Thyroid gland (tissue), 4 donors: ENCODE measurements at regions not wholly inside any gene's neighbourhood (a gene's known extent, or its start where the extent isn't known, plus 50 kb on each side); places are given as distances from the start of the nearest gene placed in this dataset.

Experiments used
- POLR2A ChIP-seq, 2 donors: fragments of 450-650 bp; IDR thresholded peaks; one replicate each; pipeline ENCODE4 v1.6.1; 2017; ENCODE audit warnings: antibody characterized with exemption in 2 of 2, mild to moderate bottlenecking in 2 of 2, moderate library complexity in 1 of 2
- TF ChIP-seq, protein P1 (sequence below), 6 experiments: fragments of 200-600 bp in 3 of 6; fragments of 450-650 bp in 3 of 6; sonication (generic) in 3 of 6; IDR thresholded peaks; one replicate each; pipeline ENCODE4 v1.5.1; 2016 to 2019; ENCODE audit warnings: antibody characterized with exemption in 6 of 6, mild to moderate bottlenecking in 2 of 6, inconsistent platforms in 1 of 6, moderate library complexity in 1 of 6

DNA sequence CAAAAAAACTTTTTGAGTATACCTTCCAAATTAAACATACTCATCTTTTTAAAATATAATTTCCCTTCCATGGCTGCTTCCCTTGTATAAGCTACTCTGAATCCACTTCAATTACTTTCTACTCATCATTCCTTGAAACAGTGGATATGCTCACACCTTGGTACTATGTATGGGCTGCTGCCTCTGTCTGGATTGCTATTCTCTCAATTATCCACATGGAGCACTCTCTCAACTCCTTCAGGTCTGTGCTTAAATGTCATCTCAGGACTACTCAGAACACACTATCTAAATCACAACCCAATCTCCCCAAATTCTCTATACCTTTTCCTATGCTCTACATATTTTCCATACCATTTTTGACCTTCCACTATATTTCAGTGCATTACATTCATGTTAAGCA lies 898.9 kb upstream of the EPHA5 start:
- TF ChIP-seq, protein P1, sequence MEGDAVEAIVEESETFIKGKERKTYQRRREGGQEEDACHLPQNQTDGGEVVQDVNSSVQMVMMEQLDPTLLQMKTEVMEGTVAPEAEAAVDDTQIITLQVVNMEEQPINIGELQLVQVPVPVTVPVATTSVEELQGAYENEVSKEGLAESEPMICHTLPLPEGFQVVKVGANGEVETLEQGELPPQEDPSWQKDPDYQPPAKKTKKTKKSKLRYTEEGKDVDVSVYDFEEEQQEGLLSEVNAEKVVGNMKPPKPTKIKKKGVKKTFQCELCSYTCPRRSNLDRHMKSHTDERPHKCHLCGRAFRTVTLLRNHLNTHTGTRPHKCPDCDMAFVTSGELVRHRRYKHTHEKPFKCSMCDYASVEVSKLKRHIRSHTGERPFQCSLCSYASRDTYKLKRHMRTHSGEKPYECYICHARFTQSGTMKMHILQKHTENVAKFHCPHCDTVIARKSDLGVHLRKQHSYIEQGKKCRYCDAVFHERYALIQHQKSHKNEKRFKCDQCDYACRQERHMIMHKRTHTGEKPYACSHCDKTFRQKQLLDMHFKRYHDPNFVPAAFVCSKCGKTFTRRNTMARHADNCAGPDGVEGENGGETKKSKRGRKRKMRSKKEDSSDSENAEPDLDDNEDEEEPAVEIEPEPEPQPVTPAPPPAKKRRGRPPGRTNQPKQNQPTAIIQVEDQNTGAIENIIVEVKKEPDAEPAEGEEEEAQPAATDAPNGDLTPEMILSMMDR (IDR thresholded peaks at IDR 0.05), result no peak
- TF ChIP-seq POLR2A (IDR thresholded peaks at IDR 0.05), result no peak
